GM19239 (cell line): ENCODE measurements at regions not wholly inside any gene's neighbourhood (a gene's known extent, or its start where the extent isn't known, plus 50 kb on each side); places are given as distances from the start of the nearest gene placed in this dataset.

Experiments
- DNase-seq: peaks from one replicate; pipeline ENCODE4 v3.0.0; 2011; ENCODE audit warnings: low spot score; ENCODE audit not compliant: insufficient read length
- FAIRE-seq: peaks from 2 replicates; lab custom pipeline; 2011; peaks lifted over from hg19 to GRCh38; lab: Jason Lieb, UNC

- FAIRE-seq (no peak), DNase-seq (no peak)
Measured at GRCh38 chr19:30883071-30883470, 466.2 kb downstream of the TSHZ3 start.

- FAIRE-seq (no peak), DNase-seq (no peak)
Measured at GRCh38 chr19:30882411-30883005, 466.7 kb downstream of the TSHZ3 start.

- FAIRE-seq, result no peak
- DNase-seq, result no peak
Measured at GRCh38 chr19:30881930-30882329, 467.3 kb downstream of the TSHZ3 start.

- FAIRE-seq, result no peak
- no peak for DNase-seq
Measured at GRCh38 chr19:30881281-30881680, 468.0 kb downstream of the TSHZ3 start.

DNA sequence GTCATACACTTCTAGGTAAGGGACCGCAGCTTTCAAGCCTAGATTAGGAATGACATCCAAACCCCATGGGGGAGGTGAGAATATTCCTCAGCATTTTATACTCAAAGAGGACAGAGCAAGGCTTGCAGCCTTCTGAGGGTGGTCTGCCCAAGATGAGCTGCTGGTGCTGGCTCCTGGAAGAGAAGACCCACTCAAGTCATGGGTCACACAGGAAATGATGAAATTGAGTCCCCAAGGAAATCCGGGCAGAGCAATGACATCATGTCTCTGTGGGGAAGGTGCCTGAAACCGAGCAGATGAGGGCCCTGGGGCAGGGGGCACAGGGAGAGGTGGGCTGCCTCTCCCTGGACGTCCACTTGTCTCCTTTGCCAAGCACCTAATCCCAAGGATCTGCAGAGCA is 468.7 kb downstream of the TSHZ3 start:
- DNase-seq (no peak), FAIRE-seq (no peak)

DNA sequence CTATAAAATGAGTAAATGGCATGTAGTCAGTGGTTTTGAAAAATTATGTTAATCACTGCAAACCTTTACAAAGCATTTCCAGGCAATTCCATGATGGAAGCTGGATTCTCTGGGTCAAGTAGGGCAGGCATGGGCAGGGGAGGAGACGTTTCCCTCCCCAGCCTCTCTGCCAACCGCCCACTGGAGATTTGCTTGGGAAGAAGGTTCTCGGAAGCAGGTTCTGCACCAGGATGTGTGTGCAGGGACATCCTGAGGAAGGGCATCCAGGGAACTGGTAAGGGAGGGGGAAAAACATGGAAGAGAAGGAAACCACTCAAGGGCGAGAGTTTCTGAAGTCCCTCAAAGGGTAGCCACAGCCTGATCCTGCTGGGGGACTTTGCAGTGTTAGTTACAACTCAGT is 469.1 kb downstream of the TSHZ3 start:
- DNase-seq, result no peak
- no peak for FAIRE-seq

- DNase-seq (no peak), FAIRE-seq (no peak)
Measured at GRCh38 chr19:30879736-30880135, 469.5 kb downstream of the TSHZ3 start.

DNA sequence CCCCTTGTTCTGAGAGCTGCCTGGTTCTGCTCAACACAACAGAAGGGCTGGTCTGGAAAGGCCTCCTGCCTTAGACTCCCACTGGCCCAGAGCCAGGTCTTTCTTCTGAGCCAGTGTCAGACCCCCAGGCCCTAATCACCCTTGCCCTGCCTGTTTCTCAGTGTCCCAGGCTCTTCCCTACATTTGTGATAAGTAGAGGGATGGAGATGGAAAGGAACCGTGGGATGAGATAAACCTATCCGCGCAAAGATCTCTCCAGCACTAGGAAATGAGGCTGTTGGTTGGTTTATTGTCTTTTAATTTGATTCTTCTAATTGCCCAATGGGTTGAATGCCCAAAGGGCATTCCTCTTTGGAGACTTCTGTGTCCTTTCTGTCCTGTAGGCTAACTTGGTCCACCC is 470.0 kb downstream of the TSHZ3 start:
- FAIRE-seq, result no peak
- DNase-seq, result no peak

GRCh38 chr19:30878495-30878894 is 470.7 kb downstream of the TSHZ3 start:
- no peak for DNase-seq
- no peak for FAIRE-seq

DNA sequence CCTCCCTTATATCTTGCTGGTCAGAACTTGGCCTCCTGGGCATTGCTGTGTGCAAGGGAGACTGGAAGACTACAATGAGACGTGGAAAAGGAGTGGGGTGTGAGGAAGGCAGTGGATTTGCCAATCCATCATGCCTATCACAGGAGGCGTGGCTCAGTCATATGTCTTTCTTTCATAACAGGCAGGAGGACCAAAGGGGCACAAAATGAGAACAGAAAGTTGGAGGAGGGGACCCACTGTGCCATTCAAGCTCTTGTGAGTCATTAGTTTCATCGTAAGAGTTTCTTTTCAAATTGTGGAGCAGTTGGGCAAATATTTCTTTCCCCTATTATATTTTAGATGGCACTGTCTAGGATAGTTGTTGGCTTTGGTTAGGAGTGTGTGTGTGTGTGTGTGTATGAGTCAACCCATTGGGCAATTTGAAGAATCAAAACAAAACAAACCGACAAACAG is 471.5 kb downstream of the TSHZ3 start:
- no peak for FAIRE-seq
- no peak for DNase-seq

- no peak for FAIRE-seq
- no peak for DNase-seq
Measured at GRCh38 chr19:30873691-30874090, 475.5 kb downstream of the TSHZ3 start.

- FAIRE-seq (no peak), DNase-seq (no peak)
Measured at GRCh38 chr19:30873003-30873402, 476.2 kb downstream of the TSHZ3 start.

DNA sequence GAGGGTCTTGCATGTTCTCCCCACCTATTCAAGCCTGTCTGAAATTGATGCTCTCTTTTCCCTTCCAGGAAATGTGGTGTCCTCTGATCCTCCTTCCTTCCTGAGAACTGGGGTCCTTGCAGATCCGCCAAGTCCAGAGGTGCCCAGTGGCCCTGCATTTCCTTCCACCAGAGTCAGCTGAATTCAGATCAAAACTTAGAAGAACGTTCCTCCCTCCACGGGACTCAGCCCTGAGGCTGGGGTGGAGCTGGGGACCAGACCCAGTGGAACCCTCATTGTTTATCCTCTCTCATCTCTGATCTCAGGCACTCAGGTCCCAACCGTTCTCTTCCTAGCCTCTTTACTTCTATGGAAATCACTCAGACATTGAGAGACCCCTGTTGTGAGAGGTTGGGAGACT is 477.3 kb downstream of the TSHZ3 start:
- FAIRE-seq, result no peak

GRCh38 chr19:30870876-30871275 is 478.4 kb downstream of the TSHZ3 start:
- no peak for DNase-seq
- no peak for FAIRE-seq

More for the DNA sequence above, 477.3 kb downstream of the TSHZ3 start:
- no peak for DNase-seq

- no peak for DNase-seq
- FAIRE-seq, result no peak
Measured at GRCh38 chr19:30865511-30865910, 483.7 kb downstream of the TSHZ3 start.

DNA sequence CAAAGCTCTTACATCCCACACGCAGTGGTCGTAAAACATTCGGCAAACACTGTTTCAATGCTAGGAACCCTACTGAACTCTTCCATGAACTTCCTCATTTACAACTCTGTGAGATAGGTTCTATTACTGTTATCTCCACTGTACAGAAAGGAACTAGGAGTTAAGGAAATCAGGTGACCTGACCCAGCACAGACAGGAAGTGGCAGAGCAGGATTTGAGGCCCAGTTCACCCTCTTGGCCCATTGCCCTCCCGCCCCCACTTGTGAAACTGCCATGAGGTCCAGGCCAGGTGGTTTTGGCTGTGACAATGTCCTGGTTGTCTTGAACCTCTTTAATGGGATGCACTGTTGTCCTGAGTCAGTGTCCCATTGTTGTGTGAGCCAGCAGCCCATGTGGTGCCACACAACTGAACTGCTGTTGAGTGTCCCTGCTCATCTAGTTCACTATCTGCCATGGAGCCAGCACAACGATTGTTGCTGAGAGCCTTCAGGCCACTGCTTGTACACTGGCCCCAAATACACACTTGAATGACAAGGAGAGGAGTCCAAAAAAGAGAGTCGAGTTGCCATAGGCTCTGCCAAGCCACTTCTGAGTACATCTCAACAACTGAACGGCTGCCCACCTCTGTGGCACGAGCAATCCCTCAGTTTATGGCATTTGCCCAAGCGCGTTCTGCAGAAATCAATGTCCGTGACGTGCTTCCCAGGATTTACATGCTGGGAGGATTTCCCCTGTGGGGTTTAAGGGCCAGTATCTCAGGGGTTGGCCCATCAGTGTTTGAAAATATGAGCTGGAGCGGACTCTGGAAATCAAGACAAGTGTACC is 484.6 kb downstream of the TSHZ3 start:
- no peak for DNase-seq
- no peak for FAIRE-seq

DNA sequence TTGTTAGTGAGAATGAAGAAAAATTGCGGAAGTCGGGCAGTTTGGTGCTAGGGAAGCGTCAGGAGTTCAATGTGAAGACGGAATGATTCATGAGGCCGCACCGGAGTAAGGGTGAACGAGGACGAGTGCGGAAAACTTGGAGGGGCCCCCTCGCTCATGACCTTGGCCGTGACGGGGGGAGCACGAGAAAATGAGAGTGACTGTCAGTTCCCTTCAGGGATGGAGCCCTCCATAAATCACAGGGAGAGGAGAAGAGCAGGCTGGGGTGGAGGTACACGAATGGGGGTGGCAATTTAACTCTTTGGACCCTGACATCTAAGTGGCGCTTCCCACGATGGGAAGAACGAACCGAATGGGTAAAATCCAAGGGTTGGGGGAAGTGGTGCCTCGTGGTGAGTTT is 486.4 kb downstream of the TSHZ3 start:
- DNase-seq (no peak), FAIRE-seq (no peak)

- DNase-seq (no peak), FAIRE-seq (no peak)
Measured at GRCh38 chr19:30861919-30862318, 487.3 kb downstream of the TSHZ3 start.

DNA sequence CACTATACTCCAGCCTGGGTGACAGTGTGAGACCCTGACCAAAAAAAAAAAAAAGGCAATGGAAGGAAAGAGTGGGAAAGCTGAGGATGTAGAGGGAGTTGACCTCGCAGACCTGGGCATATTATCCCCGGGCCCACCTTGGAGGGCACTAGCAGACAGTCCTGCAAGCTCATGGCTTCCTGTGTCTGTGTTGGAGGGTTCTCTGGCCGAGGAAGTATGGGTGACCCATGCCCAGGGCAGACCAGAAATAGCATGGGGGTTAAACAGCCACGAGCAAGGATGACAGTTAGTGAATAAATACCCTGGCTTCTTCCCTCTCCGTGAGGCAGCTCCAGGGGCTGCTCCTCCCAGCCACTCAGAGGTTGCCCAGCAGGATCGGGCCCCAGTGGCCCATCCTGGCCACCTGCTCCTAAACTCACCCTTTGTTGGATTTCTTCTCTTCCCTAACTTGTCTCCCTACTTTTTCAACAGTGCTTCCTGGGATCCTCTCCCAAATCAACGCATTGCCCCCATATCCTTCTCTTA is 485.8 kb downstream of the ZNF536 start:
- DNase-seq, result no peak
- no peak for FAIRE-seq

- FAIRE-seq (no peak), DNase-seq (no peak)
Measured at GRCh38 chr19:30857388-30857787, 485.2 kb downstream of the ZNF536 start.

DNA sequence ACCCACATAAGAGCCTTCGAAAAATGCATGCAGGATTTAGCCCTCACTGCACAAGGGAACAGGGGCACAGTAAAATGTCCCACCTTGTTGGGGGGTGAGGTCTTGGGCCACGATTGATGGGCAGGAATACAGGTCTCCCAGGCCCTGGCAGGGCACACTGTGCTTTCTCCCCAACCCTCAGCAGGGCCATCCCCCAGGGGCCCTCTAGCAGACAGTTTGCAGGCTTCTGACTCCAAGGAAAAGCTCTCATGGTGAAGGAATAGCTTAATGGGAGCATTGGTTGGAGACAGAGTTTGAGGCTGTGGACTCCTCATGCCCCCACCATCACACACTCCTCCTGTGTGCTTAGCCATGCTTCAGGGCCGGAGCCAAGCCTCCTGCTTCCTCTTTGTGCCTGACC is 484.6 kb downstream of the ZNF536 start:
- FAIRE-seq (no peak), DNase-seq (no peak)

GRCh38 chr19:30856376-30856775 is 484.2 kb downstream of the ZNF536 start:
- DNase-seq (no peak), FAIRE-seq (no peak)
